ENCODE measurements at regions not wholly inside any gene's neighbourhood (a gene's known extent, or its start where the extent isn't known, plus 50 kb on each side); places are given as distances from the start of the nearest gene placed in this dataset.

DNA sequence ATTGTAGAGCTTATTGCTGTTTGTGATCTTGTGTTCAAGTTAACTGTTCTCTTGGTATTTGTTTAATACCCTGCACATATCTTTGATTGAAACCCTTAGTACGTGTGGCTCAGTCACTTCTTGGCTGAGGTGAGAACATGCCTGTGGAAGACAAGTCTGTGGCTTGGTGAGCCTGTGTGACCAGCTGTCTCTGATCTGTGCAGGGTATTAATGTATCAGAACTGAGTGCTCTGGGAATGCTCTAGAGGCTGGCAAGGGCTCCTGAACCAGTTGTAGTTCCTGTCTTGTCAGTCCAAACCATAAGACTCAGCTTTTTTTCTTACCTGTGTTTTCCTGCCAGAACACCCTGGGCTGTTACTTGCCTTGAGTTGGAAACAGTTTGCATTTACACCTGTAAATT, 52.4 kb upstream of the EPHA4 start:
- no peak for TF ChIP-seq POLR2A (IDR thresholded peaks at IDR 0.05)
- TF ChIP-seq, protein P1, sequence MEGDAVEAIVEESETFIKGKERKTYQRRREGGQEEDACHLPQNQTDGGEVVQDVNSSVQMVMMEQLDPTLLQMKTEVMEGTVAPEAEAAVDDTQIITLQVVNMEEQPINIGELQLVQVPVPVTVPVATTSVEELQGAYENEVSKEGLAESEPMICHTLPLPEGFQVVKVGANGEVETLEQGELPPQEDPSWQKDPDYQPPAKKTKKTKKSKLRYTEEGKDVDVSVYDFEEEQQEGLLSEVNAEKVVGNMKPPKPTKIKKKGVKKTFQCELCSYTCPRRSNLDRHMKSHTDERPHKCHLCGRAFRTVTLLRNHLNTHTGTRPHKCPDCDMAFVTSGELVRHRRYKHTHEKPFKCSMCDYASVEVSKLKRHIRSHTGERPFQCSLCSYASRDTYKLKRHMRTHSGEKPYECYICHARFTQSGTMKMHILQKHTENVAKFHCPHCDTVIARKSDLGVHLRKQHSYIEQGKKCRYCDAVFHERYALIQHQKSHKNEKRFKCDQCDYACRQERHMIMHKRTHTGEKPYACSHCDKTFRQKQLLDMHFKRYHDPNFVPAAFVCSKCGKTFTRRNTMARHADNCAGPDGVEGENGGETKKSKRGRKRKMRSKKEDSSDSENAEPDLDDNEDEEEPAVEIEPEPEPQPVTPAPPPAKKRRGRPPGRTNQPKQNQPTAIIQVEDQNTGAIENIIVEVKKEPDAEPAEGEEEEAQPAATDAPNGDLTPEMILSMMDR (IDR thresholded peaks at IDR 0.05) = no peak
